K562 (cell line): ENCODE measurements at regions not wholly inside any gene's neighbourhood (a gene's known extent, or its start where the extent isn't known, plus 50 kb on each side); places are given as distances from the start of the nearest gene placed in this dataset.

ENCODE experiments used
- CTCF ChIP-seq, 3 experiments: IDR thresholded peaks in 2 of 3; conservative IDR thresholded peaks in 1 of 3; 2 replicates each; pipeline ENCODE4 v1.5.1; 2011 to 2012; ENCODE audit warnings: low read length in 3 of 3, mild to moderate bottlenecking in 3 of 3, control low read depth in 2 of 3, improper control_type of control experiment in 1 of 3, inconsistent platforms in 1 of 3, low read depth in 1 of 3, mixed read lengths in 1 of 3, moderate library complexity in 1 of 3; ENCODE audit not compliant: insufficient read depth in 2 of 3
- HMGXB4 ChIP-seq: sonication (generic); formaldehyde crosslinking; IDR thresholded peaks from 2 replicates; pipeline ENCODE4 v1.8.1; 2023; ENCODE audit warnings: mild to moderate bottlenecking, missing genetic modification reagents
- MAFK ChIP-seq: IDR thresholded peaks from 2 replicates; pipeline ENCODE4 v1.6.1; 2011; ENCODE audit warnings: low read length, improper control_type of control experiment
- MYBL2 ChIP-seq, 2 experiments: fragments of 450-650 bp in 1 of 2; sonication (generic) in 1 of 2; formaldehyde crosslinking in 1 of 2; IDR thresholded peaks; 2 replicates each; pipeline versions ENCODE4 v1.6.1 to v1.8.1; 2017 to 2022; ENCODE audit warnings: borderline replicate concordance in 1 of 2, inconsistent platforms in 1 of 2, low read depth in 1 of 2, mild to moderate bottlenecking in 1 of 2, missing genetic modification reagents in 1 of 2, moderate library complexity in 1 of 2
- NFXL1 ChIP-seq: fragments of 450-650 bp; formaldehyde crosslinking; IDR thresholded peaks from 2 replicates; pipeline ENCODE4 v1.4.0; 2021; ENCODE audit warnings: mild to moderate bottlenecking
- POLR2AphosphoS5 ChIP-seq: IDR thresholded peaks from 2 replicates; pipeline ENCODE4 v1.6.1; 2011; ENCODE audit warnings: mild to moderate bottlenecking, low read depth, low read length, moderate library complexity; ENCODE audit not compliant: control insufficient read depth, insufficient read depth
- ZNF197 ChIP-seq: fragments of 200-800 bp; sonication (Bioruptor generic); IDR thresholded peaks from 2 replicates; pipeline ENCODE4 v1.6.1; 2016; ENCODE audit warnings: low read depth, missing genetic modification characterization, missing compliant biosample characterization

- TF ChIP-seq HMGXB4 (CRISPR knock-in tag) (no peak), MAFK (no peak), MYBL2 (IDR thresholded peaks at IDR 0.05; ENCODE audit: low read depth) (no peak), MYBL2 (CRISPR knock-in tag; IDR thresholded peaks at IDR 0.05; ENCODE audit: borderline replicate concordance) (no peak), CTCF (IDR thresholded peaks at IDR 0.05 in 2 of 3, conservative IDR thresholded peaks at IDR 0.05 in 1 of 3; ENCODE audit: insufficient read depth in 2 of 3, low read depth in 1 of 3, low read length in 3 of 3) (no peak), POLR2AphosphoS5 (no peak), NFXL1 (CRISPR knock-in tag) (no peak), ZNF197 (no peak)
These were observed 550.8 kb downstream of the CDH9 start for GRCh38 chr5:26487553-26487952.
